ENCODE measurements at regions not wholly inside any gene's neighbourhood (a gene's known extent, or its start where the extent isn't known, plus 50 kb on each side); places are given as distances from the start of the nearest gene placed in this dataset.
"Not testable (repeated sequence)": the region's sequence is repeated elsewhere in the genome, so short reads cannot be mapped to it uniquely, and the experiment has no call there.

- H3K27me3 ChIP-seq (ENCODE audit: low read length): no peaks in the 10 kb centered on the region
- H3K9me3 ChIP-seq (ENCODE audit: low read length): no peaks in the 10 kb centered on the region
- peaks cover 10% of the 10 kb centered on the region for H3K4me1 ChIP-seq (ENCODE audit: insufficient read depth, low read length)
- intact Hi-C loops (cut with micrococcal nuclease): no loop called here
- no peak for TF ChIP-seq CTCF (conservative IDR thresholded peaks at IDR 0.05; ENCODE audit: low read depth, low read length)
- no peak for TF ChIP-seq EZH2 (IDR thresholded peaks at IDR 0.05; ENCODE audit: low read length, unreplicated experiment)
- H3K79me2 ChIP-seq (ENCODE audit: low read length): peaks cover 76% of the 10 kb centered on the region
- no peak overlapping the region for H2AFZ ChIP-seq (ENCODE audit: low read length)
- POLR2A ChIA-PET (ENCODE audit: unreplicated experiment): no interaction called here
- H3F3A ChIP-seq (ENCODE audit: low read length, unreplicated experiment): no peaks in the 10 kb centered on the region
- CTCF ChIA-PET: no interaction called here
- BruUV-seq (replicated peaks): no TSS peak
- no peak overlapping the region for H3K27ac ChIP-seq (ENCODE audit: low read length)
- H3K36me3 ChIP-seq (ENCODE audit: low read depth, low read length): no peaks in the 10 kb centered on the region; the same call in 1 of the 2 replicates
- no peak overlapping the region for H3K9ac ChIP-seq (ENCODE audit: low read length)
- no peak overlapping the region for H3K4me2 ChIP-seq (ENCODE audit: low read length)
- ATAC-seq (no peak), DNase-seq (no peak)
- H4K20me1 ChIP-seq (ENCODE audit: low read length): 0 out of 2 replicates have a peak, but pooled peaks cover 6% of the 10 kb centered on the region
- no peak overlapping the region for H3K4me3 ChIP-seq (ENCODE audit: low read length)
- H3K9me2 ChIP-seq (replicated peaks; ENCODE audit: low read length): no peaks in the 10 kb centered on the region
Measured at GRCh38 chr22:42187646-42188045, 57.0 kb upstream of the CYP2D6 start.

GRCh38 chr22:42185915-42186439, 55.4 kb upstream of the CYP2D6 start:
- Histone ChIP-seq H3K79me2 (ENCODE audit: low read length) (peaks cover 59% of the 10 kb centered on the region), H3K9me2 (replicated peaks; ENCODE audit: low read length) (no peaks in the 10 kb centered on the region), H3K4me3 (ENCODE audit: low read length) (no peak overlapping the region), H3K4me2 (ENCODE audit: low read length) (no peak overlapping the region), H3K4me1 (ENCODE audit: insufficient read depth, low read length) (peaks cover 10% of the 10 kb centered on the region), H2AFZ (ENCODE audit: low read length) (no peak overlapping the region), H4K20me1 (ENCODE audit: low read length) (0 out of 2 replicates have a peak, but pooled peaks cover 6% of the 10 kb centered on the region), H3K9me3 (ENCODE audit: low read length) (no peaks in the 10 kb centered on the region), H3K27me3 (ENCODE audit: low read length) (no peaks in the 10 kb centered on the region), H3K36me3 (ENCODE audit: low read depth, low read length) (no peaks in the 10 kb centered on the region; the same call in 1 of the 2 replicates), H3K9ac (ENCODE audit: low read length) (no peak overlapping the region), H3F3A (ENCODE audit: low read length, unreplicated experiment) (no peaks in the 10 kb centered on the region), H3K27ac (ENCODE audit: low read length) (no peak overlapping the region)
- DNase-seq: no peak
- ChIA-PET CTCF (no interaction called here), POLR2A (ENCODE audit: unreplicated experiment) (no interaction called here)
- ATAC-seq: no peak
- TF ChIP-seq EZH2 (IDR thresholded peaks at IDR 0.05; ENCODE audit: low read length, unreplicated experiment) (no peak), EZH2phosphoT487 (IDR thresholded peaks at IDR 0.05; ENCODE audit: borderline replicate concordance, low read length) (no peak), CTCF (conservative IDR thresholded peaks at IDR 0.05; ENCODE audit: low read depth, low read length) (no peak)
- no TSS peak for BruUV-seq (replicated peaks)
- intact Hi-C loops (cut with micrococcal nuclease): no loop called here

GRCh38 chr22:42184852-42185251, 54.2 kb upstream of the CYP2D6 start:
- H3K27ac ChIP-seq (ENCODE audit: low read length): no peak overlapping the region
- ChIA-PET POLR2A (ENCODE audit: unreplicated experiment) (no interaction called here), CTCF (no interaction called here)
- BruUV-seq (replicated peaks): no TSS peak
- no peaks in the 10 kb centered on the region for H3K9me2 ChIP-seq (replicated peaks; ENCODE audit: low read length)
- H3K9me3 ChIP-seq (ENCODE audit: low read length): no peaks in the 10 kb centered on the region
- TF ChIP-seq EZH2phosphoT487 (IDR thresholded peaks at IDR 0.05; ENCODE audit: borderline replicate concordance, low read length): no peak
- TF ChIP-seq EZH2 (IDR thresholded peaks at IDR 0.05; ENCODE audit: low read length, unreplicated experiment): no peak
- TF ChIP-seq CTCF (conservative IDR thresholded peaks at IDR 0.05; ENCODE audit: low read depth, low read length): no peak
- H3K36me3 ChIP-seq (ENCODE audit: low read depth, low read length): no peaks in the 10 kb centered on the region; the same call in 1 of the 2 replicates
- ATAC-seq: no peak
- H3F3A ChIP-seq (ENCODE audit: low read length, unreplicated experiment): no peaks in the 10 kb centered on the region
- H3K9ac ChIP-seq (ENCODE audit: low read length): no peak overlapping the region
- H3K4me2 ChIP-seq (ENCODE audit: low read length): no peak overlapping the region
- H3K27me3 ChIP-seq (ENCODE audit: low read length): no peaks in the 10 kb centered on the region
- no peak overlapping the region for H2AFZ ChIP-seq (ENCODE audit: low read length)
- no peak overlapping the region for H3K4me3 ChIP-seq (ENCODE audit: low read length)
- DNase-seq: no peak
- H3K4me1 ChIP-seq (ENCODE audit: insufficient read depth, low read length): peaks cover 10% of the 10 kb centered on the region
- intact Hi-C loops (cut with micrococcal nuclease): no loop called here
- H4K20me1 ChIP-seq (ENCODE audit: low read length): 0 out of 2 replicates have a peak, but pooled peaks cover 6% of the 10 kb centered on the region
- peaks cover 48% of the 10 kb centered on the region for H3K79me2 ChIP-seq (ENCODE audit: low read length)

- H3K9ac ChIP-seq (ENCODE audit: low read length); H3K27me3 ChIP-seq (ENCODE audit: low read length); H3K36me3 ChIP-seq (ENCODE audit: low read depth, low read length); H4K20me1 ChIP-seq (ENCODE audit: low read length); H3K9me2 ChIP-seq (replicated peaks; ENCODE audit: low read length); ATAC-seq; H3K4me3 ChIP-seq (ENCODE audit: low read length); H3K9me3 ChIP-seq (ENCODE audit: low read length); H3K27ac ChIP-seq (ENCODE audit: low read length); H3K4me1 ChIP-seq (ENCODE audit: insufficient read depth, low read length); BruUV-seq (replicated peaks); H3F3A ChIP-seq (ENCODE audit: low read length, unreplicated experiment); DNase-seq; intact Hi-C loops (cut with micrococcal nuclease); H2AFZ ChIP-seq (ENCODE audit: low read length); POLR2A ChIA-PET (ENCODE audit: unreplicated experiment); CTCF ChIA-PET; H3K4me2 ChIP-seq (ENCODE audit: low read length): not testable (repeated sequence)
- peaks cover 40% of the 10 kb centered on the region for H3K79me2 ChIP-seq (ENCODE audit: low read length)
Measured at GRCh38 chr22:42183461-42184059, 53.0 kb upstream of the CYP2D6 start.

All from PC-3 (cell line).